ENCODE measurements at regions not wholly inside any gene's neighbourhood (a gene's known extent, or its start where the extent isn't known, plus 50 kb on each side); places are given as distances from the start of the nearest gene placed in this dataset.
A peak's percentile ranks its signal among the peaks of the same experiment; 100 is the strongest.

DNA sequence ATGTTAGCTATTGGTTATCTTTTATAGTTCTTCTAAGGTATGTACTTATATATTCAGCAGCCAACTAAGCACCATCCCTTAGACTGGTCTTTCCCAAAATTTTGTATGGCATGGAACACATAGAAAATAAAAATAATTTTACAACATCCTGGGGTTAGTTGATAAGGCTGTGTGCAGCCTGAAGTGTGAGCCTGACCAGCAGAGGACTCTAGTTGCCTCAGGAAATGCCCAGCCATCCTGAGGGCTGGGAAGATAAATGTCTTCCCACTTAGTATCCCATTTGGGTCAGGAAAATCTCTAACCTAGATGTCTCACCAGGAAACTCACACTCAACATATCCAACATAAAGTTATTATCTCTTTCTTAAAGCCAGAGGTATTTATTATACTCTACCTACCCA lies 251.4 kb upstream of the POF1B start:
- Histone ChIP-seq H2AK5ac (ENCODE audit: insufficient read length, low read length) (no peak overlapping the region), H2AFZ (ENCODE audit: low read length) (no peak overlapping the region), H3K4me1 (ENCODE audit: insufficient read depth, low read length) (no peaks in the 10 kb centered on the region; the same call in 1 of the 2 replicates), H3K27ac (ENCODE audit: insufficient read length, low read depth, low read length) (no peak overlapping the region), H2BK120ac (ENCODE audit: low read depth, low read length, poor library complexity, severe bottlenecking) (no peak overlapping the region), H4K20me1 (ENCODE audit: control insufficient read depth, insufficient read depth, insufficient read length) (no peaks in the 10 kb centered on the region), H3K23ac (ENCODE audit: insufficient read length, low read depth, low read length) (no peak overlapping the region), H3K9me3 (ENCODE audit: control insufficient read depth, low read depth, low read length) (peaks cover 10% of the 10 kb centered on the region), H3T11ph (ENCODE audit: low read length) (no peak overlapping the region), H4K91ac (ENCODE audit: insufficient read length, low read depth, low read length) (no peak overlapping the region), H3K79me2 (ENCODE audit: insufficient read depth, low read length) (no peaks in the 10 kb centered on the region), H3K4ac (ENCODE audit: low read depth, low read length) (no peak overlapping the region), H3K27me3 (ENCODE audit: insufficient read depth, low read length) (no peaks in the 10 kb centered on the region), H4K5ac (ENCODE audit: insufficient read length, low read depth, low read length) (no peak overlapping the region), H3K18ac (ENCODE audit: insufficient read length, low read depth, low read length) (no peak overlapping the region), H2BK15ac (ENCODE audit: low read depth, low read length) (no peak overlapping the region), H3K9ac (ENCODE audit: extremely low read depth, insufficient read length, low read length) (no peak overlapping the region), H3K14ac (ENCODE audit: insufficient read depth, low read length) (no peak overlapping the region), H3K4me2 (ENCODE audit: insufficient read depth, insufficient read length, low read length) (no peak overlapping the region), H3K56ac (ENCODE audit: insufficient read length, low read depth, low read length) (no peak overlapping the region), H3K23me2 (ENCODE audit: insufficient read length, low read depth, low read length, poor library complexity, severe bottlenecking) (no peaks in the 10 kb centered on the region), H3K79me1 (ENCODE audit: insufficient read depth, low read depth, low read length, poor library complexity, severe bottlenecking) (no peaks in the 10 kb centered on the region), H2BK5ac (ENCODE audit: insufficient read length, low read length) (no peak overlapping the region), H2BK20ac (ENCODE audit: low read depth, low read length, poor library complexity, severe bottlenecking) (no peak overlapping the region), H2BK12ac (ENCODE audit: insufficient read length, low read depth, low read length) (no peak overlapping the region), H4K8ac (replicated peaks; ENCODE audit: insufficient read length, low read depth, low read length) (no peak overlapping the region)
- DNase-seq, result no peak
- H3K27ac Mint-ChIP-seq, result peak overlapping the region in 1 of 3 experiments; percentile 48; a peak in 1 of 7 replicates
- peaks cover 4 to 6% (median 6%) of the 10 kb centered on the region in 3 experiments; a peak in 1 of 7 replicates for H3K36me3 Mint-ChIP-seq (ENCODE audit: insufficient read depth in 1 of 3, low read depth in 3 of 3)
- peaks cover 36 to 48% of the 10 kb centered on the region in 2 experiments for H3K9me3 Mint-ChIP-seq
- no peak overlapping the region for H3K4me3 Mint-ChIP-seq
- TF ChIP-seq, protein P1, sequence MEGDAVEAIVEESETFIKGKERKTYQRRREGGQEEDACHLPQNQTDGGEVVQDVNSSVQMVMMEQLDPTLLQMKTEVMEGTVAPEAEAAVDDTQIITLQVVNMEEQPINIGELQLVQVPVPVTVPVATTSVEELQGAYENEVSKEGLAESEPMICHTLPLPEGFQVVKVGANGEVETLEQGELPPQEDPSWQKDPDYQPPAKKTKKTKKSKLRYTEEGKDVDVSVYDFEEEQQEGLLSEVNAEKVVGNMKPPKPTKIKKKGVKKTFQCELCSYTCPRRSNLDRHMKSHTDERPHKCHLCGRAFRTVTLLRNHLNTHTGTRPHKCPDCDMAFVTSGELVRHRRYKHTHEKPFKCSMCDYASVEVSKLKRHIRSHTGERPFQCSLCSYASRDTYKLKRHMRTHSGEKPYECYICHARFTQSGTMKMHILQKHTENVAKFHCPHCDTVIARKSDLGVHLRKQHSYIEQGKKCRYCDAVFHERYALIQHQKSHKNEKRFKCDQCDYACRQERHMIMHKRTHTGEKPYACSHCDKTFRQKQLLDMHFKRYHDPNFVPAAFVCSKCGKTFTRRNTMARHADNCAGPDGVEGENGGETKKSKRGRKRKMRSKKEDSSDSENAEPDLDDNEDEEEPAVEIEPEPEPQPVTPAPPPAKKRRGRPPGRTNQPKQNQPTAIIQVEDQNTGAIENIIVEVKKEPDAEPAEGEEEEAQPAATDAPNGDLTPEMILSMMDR (conservative IDR thresholded peaks at IDR 0.05), result 0 out of 3 replicates have a peak, but pooled peaks have one; percentile 13
- H3K27me3 Mint-ChIP-seq (ENCODE audit: low read depth), result no peaks in the 10 kb centered on the region; the same call in 1 of the 2 replicates
- peaks cover 6 to 14% of the 10 kb centered on the region in 2 experiments for H3K4me1 Mint-ChIP-seq
